SIG-M5 (cell line): ENCODE measurements at regions not wholly inside any gene's neighbourhood (a gene's known extent, or its start where the extent isn't known, plus 50 kb on each side); places are given as distances from the start of the nearest gene placed in this dataset.

Experiments used
- DNase-seq: peaks from one replicate; lab custom pipeline; 2025; lab: John Stamatoyannopoulos, UW

- no peak for DNase-seq
These were observed 505.5 kb downstream of the GALR1 start for GRCh38 chr18:77755187-77755586.

DNA sequence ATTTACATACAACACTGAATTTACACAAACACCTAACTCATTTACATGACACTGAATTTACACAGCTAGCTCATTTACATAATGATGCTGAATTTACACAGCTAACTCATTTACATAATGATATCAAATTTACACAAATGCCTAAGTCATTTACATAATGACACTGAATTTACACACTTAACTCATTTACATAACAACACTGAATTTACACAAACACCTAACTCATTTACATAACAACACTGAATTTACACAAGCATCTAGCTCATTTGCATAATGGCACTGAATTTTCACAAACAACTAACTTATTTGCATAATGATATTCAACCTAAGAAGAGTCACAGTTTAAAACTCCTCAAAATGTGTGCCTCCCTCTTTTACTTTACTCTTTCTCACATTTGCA lies 511.7 kb downstream of the GALR1 start:
- no peak for DNase-seq

DNA sequence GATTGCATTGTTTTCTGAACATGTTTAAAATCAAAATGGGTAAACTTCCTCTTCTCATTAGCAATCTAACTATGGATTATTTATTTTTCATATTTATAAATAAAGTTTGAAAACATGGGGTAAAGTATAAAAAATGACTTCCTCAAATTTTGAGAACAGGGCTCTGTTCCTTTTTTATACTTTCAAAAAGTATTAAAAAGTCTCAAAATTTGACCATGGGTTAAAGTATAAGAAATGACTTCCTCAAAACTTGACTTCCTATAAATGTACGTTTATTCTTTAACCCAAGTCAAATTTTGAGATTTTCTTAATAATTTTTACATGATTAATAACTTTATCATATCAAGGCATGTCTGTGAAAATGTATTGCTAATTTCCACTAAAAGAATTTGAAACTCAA lies 512.4 kb downstream of the GALR1 start:
- no peak for DNase-seq

DNA sequence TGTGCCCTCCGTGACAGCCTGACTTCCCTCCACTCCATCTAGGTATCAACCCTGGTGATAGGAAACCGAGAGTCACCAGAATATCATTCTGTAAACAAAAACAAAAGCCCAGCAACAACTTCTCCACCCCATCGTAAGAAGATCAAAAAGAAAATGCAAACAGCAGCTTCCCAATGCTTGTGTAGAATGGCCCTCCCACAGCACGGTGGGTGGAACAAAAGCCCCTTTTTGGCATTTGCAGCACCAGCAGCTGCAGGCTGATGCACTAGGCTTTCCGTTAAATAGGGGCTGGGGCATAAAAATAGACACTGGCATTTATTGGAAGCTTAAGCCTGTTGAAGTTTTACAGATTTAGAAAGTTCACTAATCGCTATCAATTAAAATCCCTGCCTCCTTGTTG lies 513.0 kb downstream of the GALR1 start:
- no peak for DNase-seq

DNA sequence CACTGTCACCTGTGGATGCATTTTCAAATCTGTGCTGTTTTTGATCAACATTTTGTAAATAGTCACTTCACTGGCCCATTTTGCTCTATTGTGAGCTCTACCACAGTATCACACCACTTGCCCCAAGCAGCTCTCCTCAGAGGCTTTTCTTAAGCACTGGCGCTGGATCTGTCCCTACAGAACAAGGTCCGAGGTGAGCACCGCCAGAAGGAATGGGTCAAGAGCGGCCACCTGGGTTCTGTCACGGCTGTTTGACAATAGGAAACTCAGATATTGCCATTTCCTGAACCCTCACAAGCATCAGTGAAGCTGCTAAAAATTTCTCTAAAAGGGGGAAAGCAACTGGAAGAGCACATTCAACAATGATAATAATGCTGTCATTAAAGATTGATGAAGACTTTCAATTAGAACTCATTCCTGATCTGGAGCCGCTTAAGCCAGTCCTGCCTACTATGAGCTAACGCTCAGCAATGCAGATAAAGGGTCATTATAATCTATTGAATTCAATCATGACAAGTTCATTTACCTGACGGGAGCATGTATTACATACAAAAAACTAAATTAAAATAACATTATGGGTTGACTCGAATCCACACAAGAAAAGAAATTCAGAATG lies 514.0 kb downstream of the GALR1 start:
- DNase-seq: no peak

- no peak for DNase-seq
These were observed 515.8 kb downstream of the GALR1 start for GRCh38 chr18:77765468-77765867.

DNA sequence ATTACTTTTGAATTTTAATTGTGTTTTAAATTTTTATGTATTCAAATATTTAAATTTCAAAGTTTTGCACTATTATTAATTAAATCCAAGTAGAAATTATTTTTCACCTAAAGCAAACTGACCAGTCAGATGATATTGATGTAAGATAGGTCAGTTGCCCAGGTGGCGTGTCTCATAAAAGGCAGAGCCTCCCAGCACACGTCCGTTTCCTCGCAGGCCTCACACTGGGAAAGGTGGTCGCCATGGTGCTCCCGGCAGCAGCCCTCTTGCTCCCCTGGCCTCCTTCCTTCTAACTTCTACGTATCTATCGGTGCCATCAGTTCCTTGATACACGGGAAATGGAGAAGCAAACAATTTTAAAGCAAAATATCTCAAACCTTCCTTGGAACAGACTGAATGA lies 516.8 kb downstream of the GALR1 start:
- no peak for DNase-seq

GRCh38 chr18:77772177-77772576 lies 522.5 kb downstream of the GALR1 start:
- no peak for DNase-seq

DNA sequence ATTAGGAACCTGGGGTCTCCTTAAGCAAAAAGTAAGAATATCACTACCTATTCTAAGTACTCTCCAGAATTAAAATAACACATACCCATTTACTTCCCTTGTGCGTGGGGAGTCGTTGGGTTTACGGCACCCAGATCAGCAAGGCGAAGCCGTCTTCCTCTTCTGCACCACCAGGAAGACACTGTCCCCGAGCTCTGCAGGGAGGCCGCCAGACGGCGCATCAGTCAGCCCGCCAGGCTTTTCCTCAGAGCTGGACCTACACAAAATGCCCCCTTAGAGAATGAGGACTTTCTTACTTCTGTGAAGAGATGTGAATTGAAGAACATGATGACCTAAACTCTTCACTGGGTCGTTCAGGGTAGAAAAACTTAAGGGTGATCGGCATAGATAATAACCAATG lies 526.5 kb downstream of the GALR1 start:
- DNase-seq: no peak

GRCh38 chr18:77777163-77777562 lies 527.5 kb downstream of the GALR1 start:
- DNase-seq: no peak

DNA sequence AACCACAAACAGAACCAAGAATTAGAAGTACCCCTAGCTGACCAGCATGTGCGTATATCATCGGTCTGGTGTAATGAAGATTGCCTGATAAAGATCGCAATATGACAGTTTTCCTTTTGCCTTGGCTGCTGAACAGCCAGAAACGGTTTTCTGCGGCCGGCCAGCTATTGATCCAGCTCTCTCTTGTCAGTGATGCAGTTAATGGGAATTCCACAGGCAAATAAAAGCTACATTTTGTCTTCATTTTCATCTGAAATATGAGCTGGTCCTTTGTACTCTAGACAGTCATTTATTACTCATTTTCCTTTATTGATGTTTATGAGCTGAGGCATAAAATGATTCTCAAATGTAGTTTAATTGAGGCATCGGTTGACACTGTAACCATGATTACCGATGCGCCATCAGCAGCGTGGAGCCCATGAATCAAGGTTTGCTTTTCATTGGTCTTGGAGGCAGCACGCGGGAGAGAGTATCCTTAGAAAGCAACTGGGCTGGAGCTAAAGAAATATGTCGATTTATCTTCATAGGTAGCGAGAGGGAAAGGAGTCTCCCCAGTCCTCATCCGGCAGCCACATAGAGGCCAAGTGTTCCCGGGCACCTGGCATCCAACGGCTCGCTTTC lies 535.2 kb downstream of the GALR1 start:
- no peak for DNase-seq

- DNase-seq: no peak
These were observed 535.8 kb downstream of the GALR1 start for GRCh38 chr18:77785415-77785975.

- DNase-seq: no peak
These were observed 553.4 kb downstream of the GALR1 start for GRCh38 chr18:77803024-77803423.

GRCh38 chr18:77804382-77804781 lies 554.7 kb downstream of the GALR1 start:
- DNase-seq: no peak

DNA sequence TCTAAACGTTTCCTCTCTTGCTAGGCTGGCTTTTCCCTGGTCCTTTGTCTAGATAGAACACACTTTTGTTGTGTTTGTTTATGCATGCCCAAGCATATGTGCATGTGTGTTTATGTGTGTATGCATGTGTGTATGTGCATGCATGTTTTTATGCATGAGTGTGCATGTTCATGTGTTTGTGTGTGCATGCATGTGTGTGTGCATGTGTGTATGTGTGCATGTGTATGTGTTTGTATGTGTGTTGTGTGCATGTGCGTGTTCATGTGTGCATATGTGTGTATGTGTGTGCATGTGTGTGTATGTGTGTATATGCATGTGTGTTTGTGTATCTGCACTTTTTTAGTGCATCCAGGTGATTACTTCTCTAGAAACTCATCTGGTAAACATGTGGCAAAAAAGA lies 558.0 kb downstream of the GALR1 start:
- no peak for DNase-seq

- DNase-seq: no peak
These were observed 561.9 kb downstream of the GALR1 start for GRCh38 chr18:77811503-77811902.

GRCh38 chr18:77815666-77816338 lies 566.2 kb downstream of the GALR1 start:
- DNase-seq: no peak

DNA sequence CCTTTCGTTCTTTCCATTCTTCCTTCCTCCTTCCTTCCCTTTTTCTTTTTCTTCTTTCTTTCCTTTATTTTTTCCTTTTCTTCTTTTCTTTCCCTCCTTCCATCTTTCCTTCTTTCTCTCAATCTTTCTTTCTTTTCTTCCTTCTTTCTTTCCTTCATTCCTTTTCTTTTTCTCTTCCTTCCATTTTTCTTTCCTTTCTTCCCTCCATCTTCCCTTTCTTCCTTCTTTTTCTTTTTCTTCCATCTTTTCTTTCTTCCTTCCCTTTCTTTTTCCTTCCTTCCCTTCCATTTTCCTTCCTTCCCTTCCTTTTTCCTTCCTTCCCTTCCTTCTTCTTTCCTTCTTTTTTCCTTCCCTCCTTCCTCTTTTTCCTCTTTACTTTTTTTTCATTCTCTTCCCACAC lies 568.7 kb downstream of the GALR1 start:
- DNase-seq: no peak

- no peak for DNase-seq
These were observed 570.8 kb downstream of the GALR1 start for GRCh38 chr18:77820472-77820871.

DNA sequence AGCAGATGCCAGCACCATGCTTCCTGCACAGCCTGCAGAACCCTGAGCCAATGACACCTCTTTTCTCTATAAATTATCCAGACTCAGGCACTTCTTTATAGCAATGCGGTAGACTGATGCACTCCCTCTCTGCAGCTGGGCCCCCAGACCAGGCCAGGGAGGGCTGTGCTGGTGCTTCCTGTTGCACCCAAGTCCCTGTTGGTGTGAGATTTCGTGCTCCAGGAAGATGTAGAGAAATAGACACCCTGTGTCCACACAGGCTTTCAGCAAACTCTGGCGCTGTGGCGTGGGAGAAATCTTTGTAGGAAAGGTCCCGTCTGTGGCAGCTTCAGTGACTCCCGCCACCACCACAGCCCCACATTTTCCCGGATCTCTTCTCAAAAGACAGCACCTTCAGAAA lies 572.2 kb downstream of the GALR1 start:
- no peak for DNase-seq

DNA sequence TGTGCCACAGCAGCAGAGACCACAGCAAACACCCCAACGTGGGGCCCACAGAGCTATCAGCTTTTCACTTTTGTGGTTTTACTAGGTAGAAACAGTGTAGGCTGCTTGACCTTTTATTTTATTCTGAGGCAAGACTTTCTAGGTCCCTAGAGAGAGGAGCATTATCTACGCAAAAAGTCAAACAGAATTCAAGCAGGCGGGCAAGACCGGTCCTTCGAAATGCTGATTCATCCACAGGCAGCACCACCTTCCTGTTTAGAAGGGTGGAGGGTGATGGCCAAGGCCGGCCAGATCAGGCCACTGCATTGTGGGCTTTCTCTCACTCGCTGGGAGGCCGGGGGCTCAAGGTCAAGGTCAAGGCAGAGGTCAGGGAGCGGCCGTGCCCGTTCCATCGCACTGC lies 573.0 kb downstream of the GALR1 start:
- no peak for DNase-seq

DNA sequence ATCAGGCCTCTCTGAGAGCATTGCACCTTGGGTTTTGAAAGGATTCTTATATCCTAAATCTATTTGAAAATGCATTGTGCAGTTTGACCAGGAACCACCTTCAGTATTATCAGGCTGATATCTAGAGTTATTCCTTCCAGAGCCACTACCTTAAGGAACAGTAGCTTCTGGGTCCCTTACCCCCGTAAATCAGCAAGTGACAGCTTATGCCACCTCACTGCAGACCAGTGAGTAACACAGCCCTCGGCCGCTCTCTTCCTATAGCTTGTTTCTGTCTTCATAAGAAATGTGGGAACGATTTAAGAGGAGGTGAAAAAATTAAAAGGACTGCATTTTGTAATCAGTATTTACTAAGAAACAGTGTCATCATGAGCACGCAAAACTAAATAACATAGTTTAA lies 584.2 kb downstream of the GALR1 start:
- DNase-seq: no peak

DNA sequence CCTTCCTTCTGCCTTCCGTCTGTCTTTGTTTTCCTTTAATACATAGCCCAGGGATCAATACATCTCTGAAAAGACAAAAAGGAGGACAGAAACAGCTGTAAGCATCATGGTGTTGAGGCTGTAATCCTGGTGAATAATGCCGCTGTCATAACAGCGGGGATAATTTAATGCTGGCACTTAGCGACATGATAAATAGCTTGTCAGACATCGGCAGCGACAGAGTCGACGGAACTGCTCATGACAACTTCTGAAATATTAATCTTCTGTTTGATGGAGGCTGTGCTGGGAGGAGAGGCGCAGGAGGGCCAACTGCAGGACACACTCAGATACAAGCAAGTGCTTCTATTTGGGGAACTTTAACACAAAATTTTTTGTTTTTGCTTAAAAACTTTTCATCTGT lies 602.2 kb downstream of the GALR1 start:
- DNase-seq: no peak
